NCI-H82 (cell line): ENCODE measurements at regions not wholly inside any gene's neighbourhood (a gene's known extent, or its start where the extent isn't known, plus 50 kb on each side); places are given as distances from the start of the nearest gene placed in this dataset.

Source experiments
- DNase-seq: peaks from one replicate; lab custom pipeline; 2025; lab: John Stamatoyannopoulos, UW

- no peak for DNase-seq
Measured at GRCh38 chr11:21825127-21825526, 367.8 kb upstream of the ANO5 start.

- DNase-seq = no peak
Measured at GRCh38 chr11:21838427-21838826, 354.5 kb upstream of the ANO5 start.

- DNase-seq = no peak
Measured at GRCh38 chr11:21839796-21840195, 353.1 kb upstream of the ANO5 start.

GRCh38 chr11:21861314-21861713 is 331.6 kb upstream of the ANO5 start:
- no peak for DNase-seq

GRCh38 chr11:21865541-21865940 is 327.3 kb upstream of the ANO5 start:
- no peak for DNase-seq

GRCh38 chr11:21866781-21867180 is 326.1 kb upstream of the ANO5 start:
- peak; percentile 56 for DNase-seq

GRCh38 chr11:21877151-21877550 is 315.7 kb upstream of the ANO5 start:
- no peak for DNase-seq

GRCh38 chr11:21883354-21883753 is 309.5 kb upstream of the ANO5 start:
- no peak for DNase-seq

- no peak for DNase-seq
Measured at GRCh38 chr11:21888814-21889213, 304.1 kb upstream of the ANO5 start.

GRCh38 chr11:21892736-21893564 is 299.9 kb upstream of the ANO5 start:
- DNase-seq = peak; percentile 53

- DNase-seq = peak; percentile 80
Measured at GRCh38 chr11:21893565-21893867, 299.4 kb upstream of the ANO5 start.

GRCh38 chr11:21894492-21894891 is 298.4 kb upstream of the ANO5 start:
- peak; percentile 40 for DNase-seq

- DNase-seq = peak; percentile 70
Measured at GRCh38 chr11:21895686-21896085, 297.2 kb upstream of the ANO5 start.

- DNase-seq = no peak
Measured at GRCh38 chr11:21896216-21896615, 296.7 kb upstream of the ANO5 start.

- DNase-seq = peak; percentile 36
Measured at GRCh38 chr11:21896746-21897602, 295.9 kb upstream of the ANO5 start.

GRCh38 chr11:21897752-21898151 is 295.1 kb upstream of the ANO5 start:
- peak; percentile 90 for DNase-seq

GRCh38 chr11:21908211-21908610 is 284.7 kb upstream of the ANO5 start:
- DNase-seq = no peak

- no peak for DNase-seq
Measured at GRCh38 chr11:21909145-21909544, 283.7 kb upstream of the ANO5 start.

- DNase-seq = no peak
Measured at GRCh38 chr11:21911061-21911460, 281.8 kb upstream of the ANO5 start.

- no peak for DNase-seq
Measured at GRCh38 chr11:21912285-21912684, 280.6 kb upstream of the ANO5 start.

GRCh38 chr11:21921151-21921550 is 271.7 kb upstream of the ANO5 start:
- DNase-seq = peak; percentile 88

- DNase-seq = no peak
Measured at GRCh38 chr11:21924262-21924661, 268.6 kb upstream of the ANO5 start.

- no peak for DNase-seq
Measured at GRCh38 chr11:21927628-21928027, 265.3 kb upstream of the ANO5 start.
